HS-5 (cell line): ENCODE measurements at regions not wholly inside any gene's neighbourhood (a gene's known extent, or its start where the extent isn't known, plus 50 kb on each side); places are given as distances from the start of the nearest gene placed in this dataset.
"Not testable (repeated sequence)": the region's sequence is repeated elsewhere in the genome, so short reads cannot be mapped to it uniquely, and the experiment has no call there.

Experiments
- DNase-seq: peaks from one replicate; pipeline ENCODE4 v3.0.0-alpha.2; 2012; ENCODE audit warnings: low read depth

DNA sequence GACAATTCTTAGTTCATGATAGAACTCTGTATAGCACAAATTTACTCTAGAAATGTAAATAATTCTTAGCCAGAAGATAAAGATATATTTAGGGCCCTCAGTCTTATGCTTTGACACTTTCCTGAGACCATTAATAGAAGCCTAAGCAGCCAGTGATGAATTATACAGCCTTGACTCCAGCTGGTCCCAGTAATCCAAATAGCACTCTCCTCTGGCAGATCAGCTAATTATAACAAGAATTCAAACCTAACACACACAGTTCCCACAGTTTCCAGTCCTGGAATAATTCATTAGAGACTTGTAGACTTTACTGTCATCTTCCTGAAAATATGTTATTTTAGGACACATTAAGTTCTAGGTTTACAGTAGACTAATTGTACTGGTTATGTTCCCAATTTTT is 50.4 kb downstream of the SHOC1 start:
- no peak for DNase-seq

DNA sequence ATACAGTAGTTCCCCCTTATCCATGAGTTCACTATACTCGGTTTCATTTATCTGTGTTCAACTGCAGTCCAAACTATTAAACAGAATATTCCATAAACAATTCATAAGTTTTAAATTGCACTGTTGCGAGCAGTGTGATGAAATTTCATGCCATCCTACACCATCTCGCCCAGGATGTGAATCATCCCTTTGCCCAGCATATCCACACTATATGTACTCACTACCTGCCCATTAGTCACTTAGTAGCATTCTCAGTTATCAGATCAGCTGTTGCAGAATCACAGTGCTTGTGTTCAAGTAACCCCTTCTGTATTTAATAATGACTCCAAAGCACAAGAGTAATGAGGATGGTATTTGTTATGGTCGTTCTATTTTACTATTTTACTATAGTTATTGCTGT is 51.5 kb downstream of the SHOC1 start:
- peak; percentile 89 for DNase-seq

DNA sequence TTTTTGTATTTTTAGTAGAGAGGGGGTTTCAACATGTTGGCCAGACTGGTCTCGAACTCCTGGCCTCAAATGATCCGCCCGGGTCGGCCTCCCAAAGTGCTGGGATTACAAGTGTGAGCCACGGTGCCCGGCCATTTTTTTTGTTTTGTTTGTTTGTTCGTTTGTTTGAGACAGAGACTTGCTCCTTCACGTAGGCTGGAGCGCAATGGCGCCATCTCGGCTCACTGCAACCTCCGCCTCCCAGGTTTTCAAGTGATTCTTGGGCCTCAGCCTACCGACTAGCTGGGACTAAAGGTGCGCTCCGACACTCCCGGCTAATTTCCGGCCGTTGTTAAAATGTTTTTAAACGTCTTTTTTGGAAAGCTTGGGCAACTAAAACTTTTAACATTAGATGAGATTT is 54.0 kb downstream of the SHOC1 start:
- DNase-seq: no peak

DNA sequence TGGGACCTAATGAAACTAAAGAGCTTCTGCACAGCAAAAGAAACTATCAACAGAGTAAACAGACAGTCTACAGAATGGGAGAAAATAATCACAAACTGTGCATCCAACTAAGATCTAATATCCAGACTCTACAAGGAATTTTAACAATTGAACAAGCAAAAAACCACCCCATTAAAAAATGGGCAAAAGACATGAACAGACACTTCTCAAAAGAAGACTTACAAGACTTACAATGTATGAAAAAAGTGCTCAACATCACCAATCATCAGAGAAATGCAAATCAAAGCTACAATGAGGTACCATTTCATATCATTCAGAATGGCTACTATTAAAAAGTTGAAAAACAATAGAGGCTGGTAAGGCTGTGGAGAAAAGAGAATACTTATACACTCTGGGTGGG is 58.0 kb downstream of the SHOC1 start:
- DNase-seq: no peak

GRCh38 chr9:111735344-111735743 is 59.4 kb downstream of the SHOC1 start:
- not testable (repeated sequence) for DNase-seq

GRCh38 chr9:111731928-111732327 is 62.8 kb downstream of the SHOC1 start:
- no peak for DNase-seq

- DNase-seq: peak; percentile 32
These were observed 63.7 kb downstream of the SHOC1 start for GRCh38 chr9:111730937-111731567.

GRCh38 chr9:111728617-111729366 is 65.9 kb downstream of the SHOC1 start:
- DNase-seq: peak; percentile 91

DNA sequence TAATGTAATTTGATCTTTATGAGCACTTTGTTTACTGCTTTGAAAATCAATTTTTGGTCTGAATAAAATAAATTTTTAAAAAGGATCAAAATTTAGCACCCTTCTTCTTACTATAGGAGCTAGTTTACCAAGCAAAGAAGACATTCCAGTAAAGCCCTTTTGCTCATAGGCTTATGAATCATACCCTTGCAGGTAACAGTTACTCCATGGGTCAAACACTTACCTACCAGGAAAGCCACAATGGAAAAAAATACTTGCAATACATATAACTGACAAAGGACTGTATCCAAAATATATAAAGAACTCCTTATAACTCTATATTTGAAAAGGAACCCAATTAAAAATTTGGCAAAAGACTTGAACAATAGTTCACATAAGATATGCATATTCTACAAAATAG is 66.6 kb downstream of the SHOC1 start:
- DNase-seq: no peak

DNA sequence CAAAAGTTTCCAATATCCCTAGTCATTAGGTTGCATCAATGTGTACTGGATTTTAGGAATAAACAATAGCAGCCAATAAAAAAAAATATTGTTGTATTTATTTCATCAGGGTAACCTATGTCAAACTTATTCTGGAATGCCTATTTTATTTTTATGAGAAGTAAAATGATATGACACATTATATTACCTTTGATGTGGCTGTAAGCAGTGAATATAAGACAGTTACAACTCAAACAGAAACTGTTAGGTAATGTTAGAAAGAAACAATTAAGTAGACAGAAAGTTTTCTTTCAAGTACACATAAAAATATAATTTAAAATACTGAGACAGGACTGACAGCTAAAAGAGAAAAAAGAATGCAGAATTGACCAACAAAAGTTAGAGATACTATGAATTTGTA is 65.5 kb downstream of the GNG10 start:
- no peak for DNase-seq

DNA sequence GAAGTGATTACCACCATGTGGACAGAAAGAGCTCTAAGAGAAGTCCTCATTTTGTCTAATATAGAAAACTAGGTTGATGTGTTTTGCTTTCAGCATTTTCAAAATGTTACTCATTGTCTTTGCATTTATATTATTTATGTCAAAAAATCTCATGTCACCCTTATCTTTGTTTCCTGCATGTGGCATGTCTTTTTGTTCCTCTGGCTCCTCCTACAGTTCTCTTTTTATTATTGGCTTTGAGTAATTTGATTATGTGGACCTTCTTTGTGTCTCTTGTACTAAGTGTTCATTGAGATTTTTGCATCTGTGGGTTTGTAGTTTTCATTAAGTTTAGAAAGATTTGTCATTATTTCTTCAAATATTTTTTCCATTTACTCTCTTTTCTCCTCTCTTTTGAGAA is 58.8 kb downstream of the GNG10 start:
- DNase-seq: no peak
